Dermis blood vessel endothelial cell (primary cell): ENCODE measurements at regions not wholly inside any gene's neighbourhood (a gene's known extent, or its start where the extent isn't known, plus 50 kb on each side); places are given as distances from the start of the nearest gene placed in this dataset.

Source experiments
- DNase-seq: peaks from one replicate; pipeline ENCODE4 v3.0.0; 2010

GRCh38 chr5:143554918-143555477 lies 151.5 kb upstream of the NR3C1 start:
- DNase-seq, result no peak

DNA sequence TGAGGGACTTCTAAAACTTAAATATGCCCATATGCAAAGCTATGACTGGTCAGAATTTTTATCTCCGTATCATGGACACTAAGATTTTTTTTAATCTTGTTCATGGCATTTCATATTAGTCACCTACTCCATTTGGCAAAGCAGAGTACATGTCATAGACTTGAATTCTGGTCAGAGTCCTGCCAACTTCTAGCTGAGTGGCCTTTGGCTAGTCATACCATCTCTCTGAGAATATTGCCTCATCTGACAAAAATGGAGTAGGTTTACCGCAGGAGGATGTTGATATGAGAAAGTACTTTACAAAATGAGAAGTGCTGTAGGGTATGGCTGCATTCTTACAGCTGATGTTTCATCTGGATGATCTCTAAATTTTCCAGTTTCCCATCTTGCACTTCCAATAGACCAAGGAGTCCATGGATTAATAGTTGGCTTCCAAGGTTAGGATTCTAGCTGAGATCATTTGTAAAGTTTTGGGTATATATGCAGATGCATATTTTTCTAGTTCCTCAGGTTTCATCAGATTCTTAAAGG lies 150.8 kb upstream of the NR3C1 start:
- DNase-seq, result no peak

GRCh38 chr5:143552680-143553079 lies 149.2 kb upstream of the NR3C1 start:
- no peak for DNase-seq

GRCh38 chr5:143551820-143552251 lies 148.3 kb upstream of the NR3C1 start:
- DNase-seq, result no peak

- DNase-seq, result no peak
These were observed 147.6 kb upstream of the NR3C1 start for GRCh38 chr5:143550986-143551630.

- DNase-seq, result no peak
These were observed 143.9 kb upstream of the NR3C1 start for GRCh38 chr5:143547342-143547741.

- no peak for DNase-seq
These were observed 142.9 kb upstream of the NR3C1 start for GRCh38 chr5:143546394-143546793.

GRCh38 chr5:143544606-143545005 lies 141.1 kb upstream of the NR3C1 start:
- no peak for DNase-seq

- DNase-seq, result no peak
These were observed 140.1 kb upstream of the NR3C1 start for GRCh38 chr5:143543358-143544255.

GRCh38 chr5:143542798-143543144 lies 139.3 kb upstream of the NR3C1 start:
- no peak for DNase-seq

DNA sequence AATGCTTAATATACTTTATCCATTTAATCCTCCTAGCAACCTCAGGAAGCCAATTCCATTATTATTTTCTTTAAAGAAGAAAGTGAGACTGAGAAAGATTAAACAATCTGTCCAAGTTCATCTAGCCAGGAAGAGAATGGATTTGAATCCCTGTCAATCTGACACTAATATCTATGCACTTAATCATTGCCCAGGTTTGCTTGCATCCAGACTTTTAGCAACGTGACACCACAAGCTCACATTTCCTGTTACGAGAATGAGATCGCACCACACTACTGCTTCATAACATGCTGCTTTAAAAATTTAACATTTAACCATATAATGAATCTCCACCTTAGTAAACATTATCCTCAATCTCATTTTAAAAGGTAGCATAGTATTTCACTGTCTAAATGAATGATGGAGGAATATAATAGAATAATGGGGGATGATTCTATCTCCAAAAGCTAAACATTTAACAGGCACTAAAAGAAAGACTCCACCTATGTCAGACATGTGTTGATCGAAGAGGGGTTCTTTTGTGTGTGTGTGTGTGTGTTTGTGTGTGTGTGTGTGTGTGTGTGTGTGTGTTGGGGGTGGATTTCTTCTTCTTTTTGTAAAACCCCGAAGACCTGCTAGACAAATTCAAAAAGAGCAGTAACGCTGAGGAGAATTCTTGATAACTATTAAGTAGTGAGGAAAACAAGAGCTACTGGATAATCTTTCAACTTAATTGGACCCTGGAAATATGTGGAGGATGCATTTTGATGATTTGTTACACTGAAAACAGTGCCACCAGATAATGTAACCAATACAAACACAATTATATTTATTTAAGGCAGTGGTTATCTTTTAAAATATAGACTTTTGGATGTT lies 138.7 kb upstream of the NR3C1 start:
- no peak for DNase-seq

GRCh38 chr5:143539742-143540141 lies 136.3 kb upstream of the NR3C1 start:
- no peak for DNase-seq

DNA sequence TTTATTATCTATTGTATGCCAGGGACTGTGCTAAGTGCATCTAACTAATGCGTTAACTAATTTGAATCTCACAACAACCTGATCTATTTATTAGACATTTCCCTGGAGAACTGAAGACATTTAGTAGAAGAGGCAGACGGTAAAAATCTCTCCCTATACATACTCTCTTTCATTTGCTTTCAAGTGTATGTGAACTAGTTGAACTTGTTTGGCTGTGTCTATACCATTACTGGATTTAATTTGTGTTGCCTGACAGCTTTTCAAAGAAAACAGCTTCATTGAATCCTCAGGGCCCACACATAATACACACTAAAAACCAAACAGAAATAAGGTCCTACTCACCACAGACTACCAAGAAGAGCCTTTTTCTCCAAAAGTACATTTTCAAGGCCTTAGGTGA lies 133.6 kb upstream of the NR3C1 start:
- DNase-seq, result no peak

- DNase-seq, result no peak
These were observed 132.9 kb upstream of the NR3C1 start for GRCh38 chr5:143536364-143536763.

DNA sequence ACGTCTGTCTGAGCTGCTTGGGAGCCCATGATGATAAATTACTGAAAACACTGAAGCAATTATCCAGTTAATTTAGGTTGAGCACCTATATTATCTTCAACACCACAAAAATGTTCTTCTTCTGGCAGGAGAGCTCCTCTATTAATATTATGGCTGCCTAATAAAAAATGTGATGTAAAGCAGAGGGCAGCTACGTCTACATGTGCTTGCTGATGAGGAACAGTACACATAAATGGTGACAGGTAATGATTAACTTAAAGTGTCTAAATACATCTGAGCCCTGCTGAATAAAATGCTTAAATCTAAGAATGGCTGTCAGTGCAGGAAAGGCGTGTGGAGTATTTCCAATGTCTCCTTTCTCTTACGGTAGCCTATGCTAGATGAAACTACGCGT lies 131.3 kb upstream of the NR3C1 start:
- DNase-seq, result no peak

GRCh38 chr5:143533978-143534760 lies 130.7 kb upstream of the NR3C1 start:
- no peak for DNase-seq

GRCh38 chr5:143533475-143533874 lies 130.0 kb upstream of the NR3C1 start:
- DNase-seq, result no peak

- DNase-seq, result no peak
These were observed 124.3 kb upstream of the NR3C1 start for GRCh38 chr5:143527808-143528207.

- no peak for DNase-seq
These were observed 121.7 kb upstream of the NR3C1 start for GRCh38 chr5:143525176-143525575.

DNA sequence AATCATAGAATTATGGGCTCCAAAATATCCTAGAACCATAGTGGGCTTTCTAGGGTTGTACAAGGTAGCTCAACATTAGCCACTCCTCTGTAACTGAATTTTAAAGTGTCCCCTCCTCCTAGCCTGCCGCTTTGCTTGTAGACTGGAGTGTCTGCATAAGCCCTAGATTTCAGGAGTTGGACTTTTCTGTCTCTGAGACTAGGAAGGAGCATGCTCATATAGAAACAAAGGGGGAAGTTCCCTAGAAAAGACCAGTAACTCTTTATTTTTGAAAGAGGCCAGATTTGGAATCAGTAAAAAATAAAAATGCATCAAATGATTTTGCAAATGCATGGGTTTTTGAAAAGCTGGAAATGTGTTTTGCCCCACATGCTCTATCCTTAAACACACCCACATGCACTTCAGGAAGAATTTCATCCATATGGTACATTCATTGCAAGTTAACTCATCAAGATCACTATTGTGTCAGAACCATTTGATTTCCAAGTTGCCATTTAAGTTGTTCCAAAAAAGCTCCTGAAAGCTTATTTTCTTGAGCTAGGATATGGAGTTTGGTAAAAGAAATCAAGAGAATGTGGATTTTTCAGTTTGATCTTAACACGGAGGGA lies 121.0 kb upstream of the NR3C1 start:
- no peak for DNase-seq

GRCh38 chr5:143521846-143522400 lies 118.4 kb upstream of the NR3C1 start:
- DNase-seq, result no peak
